SU-DHL-6 (cell line): ENCODE measurements at regions not wholly inside any gene's neighbourhood (a gene's known extent, or its start where the extent isn't known, plus 50 kb on each side); places are given as distances from the start of the nearest gene placed in this dataset.

ENCODE experiments used
- H2AFZ ChIP-seq: fragments of 200-600 bp; sonication (generic); 2 replicates; pipeline ENCODE4 v1.6.1; 2014; ENCODE audit warnings: low read depth, mild to moderate bottlenecking, moderate library complexity, mixed read lengths, antibody characterized with exemption, low read length; ENCODE audit not compliant: severe bottlenecking
- H3F3A ChIP-seq: fragments of 200-600 bp; shearing (Covaris generic); 2 replicates; pipeline ENCODE4 v1.6.0; 2016; ENCODE audit warnings: antibody characterized with exemption, mild to moderate bottlenecking; ENCODE audit not compliant: insufficient read depth
- H3K27ac ChIP-seq: fragments of 200-600 bp; sonication (generic); 2 replicates; pipeline ENCODE4 v1.5.1; 2016; ENCODE audit warnings: low read depth, mild to moderate bottlenecking, low read length, moderate library complexity, mixed read lengths
- H3K27me3 ChIP-seq: fragments of 200-600 bp; sonication (generic), shearing (Covaris generic); 2 replicates; pipeline ENCODE4 v1.6.0; 2014; ENCODE audit warnings: mild to moderate bottlenecking, low read length
- H3K36me3 ChIP-seq: fragments of 200-600 bp; sonication (generic); 2 replicates; pipeline ENCODE4 v1.6.1; 2014; ENCODE audit warnings: mild to moderate bottlenecking, low read length, mixed read lengths
- H3K4me2 ChIP-seq: fragments of 300-600, 200-600 bp; shearing (Covaris generic), sonication (generic); 2 replicates; pipeline ENCODE4 v1.6.0; 2014; ENCODE audit warnings: low read length, low read depth, mild to moderate bottlenecking; ENCODE audit not compliant: poor library complexity, severe bottlenecking
- H3K4me3 ChIP-seq: fragments of 200-600 bp; sonication (generic); 2 replicates; pipeline ENCODE4 v1.5.1; 2014; ENCODE audit warnings: antibody characterized with exemption, low read length, mild to moderate bottlenecking, mixed read lengths; ENCODE audit not compliant: insufficient read depth, poor library complexity, severe bottlenecking
- H3K79me2 ChIP-seq: fragments of 200-600 bp; sonication (generic); 2 replicates; pipeline ENCODE4 v1.6.1; 2014; ENCODE audit warnings: mild to moderate bottlenecking, low read length, moderate library complexity; ENCODE audit not compliant: insufficient read depth
- H3K9ac ChIP-seq: fragments of 200-600 bp; sonication (generic); 2 replicates; pipeline ENCODE4 v1.7.0; 2014; ENCODE audit warnings: mild to moderate bottlenecking, low read length
- H3K9me2 ChIP-seq: fragments of 200-600 bp; sonication (generic); replicated peaks from 2 replicates; pipeline ENCODE4 v1.6.1; 2014; ENCODE audit warnings: low read length; ENCODE audit not compliant: insufficient read depth
- H3K9me3 ChIP-seq: fragments of 200-600 bp; sonication (generic); 2 replicates; pipeline ENCODE4 v1.6.1; 2014; ENCODE audit warnings: low read length, mixed read lengths; ENCODE audit not compliant: insufficient read depth
- H4K20me1 ChIP-seq: fragments of 200-600 bp; sonication (generic); 2 replicates; pipeline ENCODE4 v1.6.1; 2014; ENCODE audit warnings: low read depth, mild to moderate bottlenecking, antibody characterized with exemption, low read length, moderate library complexity, mixed read lengths
- CTCF ChIP-seq: fragments of 200-600 bp; sonication (generic); IDR thresholded peaks from one replicate; pipeline ENCODE4 v1.5.1; 2017; ENCODE audit warnings: antibody characterized with exemption, mild to moderate bottlenecking, low read length, moderate library complexity; ENCODE audit not compliant: insufficient read depth, poor library complexity, severe bottlenecking
- EZH2phosphoT487 ChIP-seq: fragments of 200-600 bp; sonication (generic), shearing (Covaris generic); conservative IDR thresholded peaks from 2 replicates; pipeline ENCODE4 v1.6.1; 2018; ENCODE audit warnings: mild to moderate bottlenecking, antibody characterized with exemption, low read length, moderate library complexity, mixed read lengths

- no peaks in the 10 kb centered on the region for H3K9me3 ChIP-seq
- H4K20me1 ChIP-seq = no peaks in the 10 kb centered on the region
- no peak overlapping the region for H3K4me2 ChIP-seq
- no peaks in the 10 kb centered on the region for H3K36me3 ChIP-seq
- H3K79me2 ChIP-seq = no peaks in the 10 kb centered on the region
- H3K27me3 ChIP-seq = no peaks in the 10 kb centered on the region
- H2AFZ ChIP-seq = no peak overlapping the region
- H3K9me2 ChIP-seq = no peaks in the 10 kb centered on the region
- H3K4me3 ChIP-seq = no peak overlapping the region
- TF ChIP-seq CTCF (no peak), EZH2phosphoT487 (no peak)
- no peak overlapping the region for H3K27ac ChIP-seq
- H3K9ac ChIP-seq = no peak overlapping the region
- no peaks in the 10 kb centered on the region for H3F3A ChIP-seq
Observed at GRCh38 chr5:39485079-39485478, 60.3 kb upstream of the DAB2 start.

- Histone ChIP-seq H3K9me3 (no peaks in the 10 kb centered on the region), H3F3A (no peaks in the 10 kb centered on the region), H2AFZ (no peak overlapping the region), H3K79me2 (no peaks in the 10 kb centered on the region), H3K4me3 (no peak overlapping the region), H3K9ac (no peak overlapping the region), H4K20me1 (no peaks in the 10 kb centered on the region), H3K36me3 (no peaks in the 10 kb centered on the region), H3K27ac (no peak overlapping the region), H3K27me3 (no peaks in the 10 kb centered on the region), H3K4me2 (no peak overlapping the region), H3K9me2 (no peaks in the 10 kb centered on the region)
- no peak for TF ChIP-seq EZH2phosphoT487
- no peak for TF ChIP-seq CTCF
Observed at GRCh38 chr5:39484673-39485072, 59.9 kb upstream of the DAB2 start.

- H3K79me2 ChIP-seq = no peaks in the 10 kb centered on the region
- no peaks in the 10 kb centered on the region for H3F3A ChIP-seq
- H2AFZ ChIP-seq = no peak overlapping the region
- H3K27ac ChIP-seq = no peak overlapping the region
- H3K4me2 ChIP-seq = no peak overlapping the region
- no peaks in the 10 kb centered on the region for H3K9me2 ChIP-seq
- H3K4me3 ChIP-seq = no peak overlapping the region
- no peak for TF ChIP-seq EZH2phosphoT487
- no peak for TF ChIP-seq CTCF
- no peaks in the 10 kb centered on the region for H3K36me3 ChIP-seq
- H3K9me3 ChIP-seq = no peaks in the 10 kb centered on the region
- H4K20me1 ChIP-seq = no peaks in the 10 kb centered on the region
- H3K27me3 ChIP-seq = no peaks in the 10 kb centered on the region
- H3K9ac ChIP-seq = no peak overlapping the region
Observed at GRCh38 chr5:39482098-39482497, 57.3 kb upstream of the DAB2 start.

GRCh38 chr5:39479537-39479936, 54.8 kb upstream of the DAB2 start:
- no peak overlapping the region for H3K27ac ChIP-seq
- H3K36me3 ChIP-seq = no peaks in the 10 kb centered on the region
- no peaks in the 10 kb centered on the region for H3K9me3 ChIP-seq
- no peaks in the 10 kb centered on the region for H3K9me2 ChIP-seq
- no peak overlapping the region for H3K4me2 ChIP-seq
- H3F3A ChIP-seq = no peaks in the 10 kb centered on the region
- no peaks in the 10 kb centered on the region for H3K79me2 ChIP-seq
- no peak overlapping the region for H3K9ac ChIP-seq
- no peak overlapping the region for H2AFZ ChIP-seq
- H3K4me3 ChIP-seq = no peak overlapping the region
- TF ChIP-seq EZH2phosphoT487 (no peak), CTCF (no peak)
- no peaks in the 10 kb centered on the region for H4K20me1 ChIP-seq
- H3K27me3 ChIP-seq = no peaks in the 10 kb centered on the region
